ENCODE measurements at regions not wholly inside any gene's neighbourhood (a gene's known extent, or its start where the extent isn't known, plus 50 kb on each side); places are given as distances from the start of the nearest gene placed in this dataset.

DNA sequence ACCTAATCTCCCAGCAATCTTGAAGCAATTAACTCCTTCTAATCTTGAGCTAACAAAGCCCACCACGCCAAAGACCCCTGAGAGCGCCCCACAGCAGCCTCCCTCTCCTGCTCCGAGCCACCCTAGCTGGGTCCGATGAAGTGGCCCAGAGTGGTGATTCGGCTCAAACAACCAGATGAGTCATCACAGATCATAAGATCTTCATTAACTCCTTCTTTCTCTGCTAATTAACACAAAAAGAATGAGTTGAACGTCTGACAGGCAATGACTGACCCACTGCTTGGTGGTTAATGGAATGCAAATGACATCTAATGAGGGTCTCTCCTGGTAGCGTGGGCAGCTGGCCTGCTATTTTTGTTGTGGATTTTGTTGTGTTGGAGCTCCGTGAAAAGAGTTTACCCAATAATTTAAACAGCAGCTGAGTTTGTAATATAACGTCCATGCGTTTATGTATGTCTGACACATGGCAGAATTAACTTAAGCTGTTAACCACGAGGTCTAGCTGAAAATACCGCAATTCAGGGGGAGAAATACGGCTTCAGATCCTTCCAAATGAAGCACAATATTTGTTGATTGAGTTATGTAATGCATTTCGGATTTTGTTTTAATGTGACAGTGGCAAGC is 161.4 kb downstream of the RAB11FIP2 start (continued):
- TF ChIP-seq, protein P1, sequence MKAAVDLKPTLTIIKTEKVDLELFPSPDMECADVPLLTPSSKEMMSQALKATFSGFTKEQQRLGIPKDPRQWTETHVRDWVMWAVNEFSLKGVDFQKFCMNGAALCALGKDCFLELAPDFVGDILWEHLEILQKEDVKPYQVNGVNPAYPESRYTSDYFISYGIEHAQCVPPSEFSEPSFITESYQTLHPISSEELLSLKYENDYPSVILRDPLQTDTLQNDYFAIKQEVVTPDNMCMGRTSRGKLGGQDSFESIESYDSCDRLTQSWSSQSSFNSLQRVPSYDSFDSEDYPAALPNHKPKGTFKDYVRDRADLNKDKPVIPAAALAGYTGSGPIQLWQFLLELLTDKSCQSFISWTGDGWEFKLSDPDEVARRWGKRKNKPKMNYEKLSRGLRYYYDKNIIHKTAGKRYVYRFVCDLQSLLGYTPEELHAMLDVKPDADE (IDR thresholded peaks at IDR 0.05) = no peak
- TF ChIP-seq ZNF114 (CRISPR knock-in tag; IDR thresholded peaks at IDR 0.05) = no peak
- no peak for TF ChIP-seq ZNF331 (CRISPR knock-in tag; IDR thresholded peaks at IDR 0.05; ENCODE audit: low read depth)
- TF ChIP-seq NANOG (IDR thresholded peaks at IDR 0.05; ENCODE audit: borderline replicate concordance) = no peak

DNA sequence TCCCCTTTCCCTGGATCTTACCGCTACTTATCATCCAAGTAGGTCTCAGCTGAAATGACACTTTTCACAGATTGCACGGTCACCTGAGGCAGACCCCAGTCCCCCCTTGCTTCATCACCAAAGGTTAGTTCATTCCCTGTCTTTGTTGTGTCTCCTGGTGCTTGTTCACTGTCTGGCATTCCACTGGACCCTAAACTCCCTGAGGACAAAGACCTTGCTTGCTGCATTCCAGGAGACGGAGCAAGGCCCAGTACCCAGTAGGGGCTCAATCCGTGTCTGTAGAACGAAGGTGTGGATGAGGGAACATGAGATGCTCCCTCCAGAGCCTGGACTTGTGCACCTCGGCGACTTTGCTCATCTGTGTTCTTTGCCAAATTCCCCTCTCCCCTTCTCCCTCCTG is 160.0 kb downstream of the RAB11FIP2 start:
- Mint-ChIP-seq H3K4me3 (no peak overlapping the region), H3K27me3 (ENCODE audit: insufficient read depth, low read depth, poor library complexity) (peaks cover 2% of the 10 kb centered on the region), H3K36me3 (ENCODE audit: low read depth) (peaks cover 4% of the 10 kb centered on the region; the same call in 2 of the 3 replicates), H3K4me1 (peaks cover 20% of the 10 kb centered on the region), H3K27ac (no peak overlapping the region), H3K9me3 (peaks cover 4% of the 10 kb centered on the region; the same call in 2 of the 3 replicates)
- Histone ChIP-seq H3F3A (replicated peaks; ENCODE audit: low read depth) (no peaks in the 10 kb centered on the region), H3K4me3 (no peak overlapping the region), H3K27ac (ENCODE audit: low read depth) (no peak overlapping the region), H3K4me1 (ENCODE audit: insufficient read depth) (peaks cover 16% of the 10 kb centered on the region), H3K4me2 (no peak overlapping the region), H3K36me3 (ENCODE audit: insufficient read depth) (no peaks in the 10 kb centered on the region), H2AFZ (peak overlapping the region; percentile 66; the same call in 1 of the 2 replicates), H3K9me2 (ENCODE audit: insufficient read depth) (no peaks in the 10 kb centered on the region; the same call in none of the 2 replicates), H3K27me3 (ENCODE audit: insufficient read depth) (no peaks in the 10 kb centered on the region), H3K79me2 (replicated peaks; ENCODE audit: insufficient read depth) (no peaks in the 10 kb centered on the region), H4K20me1 (replicated peaks; ENCODE audit: insufficient read depth) (no peaks in the 10 kb centered on the region)
- DNase-seq (ENCODE audit: low spot score) = no peak
- TF ChIP-seq EZH2 (IDR thresholded peaks at IDR 0.05; ENCODE audit: low read depth, unreplicated experiment) (no peak), ZNF331 (CRISPR knock-in tag; IDR thresholded peaks at IDR 0.05; ENCODE audit: low read depth) (no peak), ZNF114 (CRISPR knock-in tag; IDR thresholded peaks at IDR 0.05) (no peak), JUNB (IDR thresholded peaks at IDR 0.05; ENCODE audit: unreplicated experiment) (no peak), POLR2AphosphoS5 (IDR thresholded peaks at IDR 0.05; ENCODE audit: low read depth) (no peak), NANOG (IDR thresholded peaks at IDR 0.05; ENCODE audit: borderline replicate concordance) (no peak), EZH2phosphoT487 (IDR thresholded peaks at IDR 0.05; ENCODE audit: unreplicated experiment) (no peak), CREB1 (CRISPR knock-in tag; IDR thresholded peaks at IDR 0.05; ENCODE audit: low read depth) (no peak)
- TF ChIP-seq, protein P2, sequence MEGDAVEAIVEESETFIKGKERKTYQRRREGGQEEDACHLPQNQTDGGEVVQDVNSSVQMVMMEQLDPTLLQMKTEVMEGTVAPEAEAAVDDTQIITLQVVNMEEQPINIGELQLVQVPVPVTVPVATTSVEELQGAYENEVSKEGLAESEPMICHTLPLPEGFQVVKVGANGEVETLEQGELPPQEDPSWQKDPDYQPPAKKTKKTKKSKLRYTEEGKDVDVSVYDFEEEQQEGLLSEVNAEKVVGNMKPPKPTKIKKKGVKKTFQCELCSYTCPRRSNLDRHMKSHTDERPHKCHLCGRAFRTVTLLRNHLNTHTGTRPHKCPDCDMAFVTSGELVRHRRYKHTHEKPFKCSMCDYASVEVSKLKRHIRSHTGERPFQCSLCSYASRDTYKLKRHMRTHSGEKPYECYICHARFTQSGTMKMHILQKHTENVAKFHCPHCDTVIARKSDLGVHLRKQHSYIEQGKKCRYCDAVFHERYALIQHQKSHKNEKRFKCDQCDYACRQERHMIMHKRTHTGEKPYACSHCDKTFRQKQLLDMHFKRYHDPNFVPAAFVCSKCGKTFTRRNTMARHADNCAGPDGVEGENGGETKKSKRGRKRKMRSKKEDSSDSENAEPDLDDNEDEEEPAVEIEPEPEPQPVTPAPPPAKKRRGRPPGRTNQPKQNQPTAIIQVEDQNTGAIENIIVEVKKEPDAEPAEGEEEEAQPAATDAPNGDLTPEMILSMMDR (conservative IDR thresholded peaks at IDR 0.05; ENCODE audit: low read depth in 2 of 2) = no peak
- no peak for ATAC-seq

DNA sequence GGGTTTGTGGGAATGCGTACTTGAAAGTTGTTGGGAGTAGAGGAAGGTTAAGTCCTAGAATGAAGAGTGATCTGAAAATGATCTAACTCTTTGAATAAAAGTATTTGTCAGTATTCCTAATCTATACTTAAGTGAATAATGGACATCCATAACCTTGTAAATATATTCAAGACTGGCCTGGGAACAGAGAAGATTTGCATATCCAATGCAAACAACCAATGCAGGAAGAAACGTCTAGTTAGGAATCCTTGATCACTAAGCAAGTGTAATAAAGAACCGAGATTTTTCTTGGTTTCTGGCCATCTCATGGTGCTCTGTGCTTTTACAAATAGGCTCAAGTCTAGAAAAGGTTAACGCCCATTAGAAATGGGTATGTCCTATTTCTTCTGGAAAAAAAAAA is 157.1 kb downstream of the RAB11FIP2 start:
- no peak for ATAC-seq
- no peak overlapping the region for H3K4me2 ChIP-seq
- H3K9me3 Mint-ChIP-seq = no peaks in the 10 kb centered on the region
- TF ChIP-seq, protein P1 (IDR thresholded peaks at IDR 0.05) = no peak
- no peak for TF ChIP-seq EZH2phosphoT487 (IDR thresholded peaks at IDR 0.05; ENCODE audit: unreplicated experiment)
- TF ChIP-seq, protein P3, sequence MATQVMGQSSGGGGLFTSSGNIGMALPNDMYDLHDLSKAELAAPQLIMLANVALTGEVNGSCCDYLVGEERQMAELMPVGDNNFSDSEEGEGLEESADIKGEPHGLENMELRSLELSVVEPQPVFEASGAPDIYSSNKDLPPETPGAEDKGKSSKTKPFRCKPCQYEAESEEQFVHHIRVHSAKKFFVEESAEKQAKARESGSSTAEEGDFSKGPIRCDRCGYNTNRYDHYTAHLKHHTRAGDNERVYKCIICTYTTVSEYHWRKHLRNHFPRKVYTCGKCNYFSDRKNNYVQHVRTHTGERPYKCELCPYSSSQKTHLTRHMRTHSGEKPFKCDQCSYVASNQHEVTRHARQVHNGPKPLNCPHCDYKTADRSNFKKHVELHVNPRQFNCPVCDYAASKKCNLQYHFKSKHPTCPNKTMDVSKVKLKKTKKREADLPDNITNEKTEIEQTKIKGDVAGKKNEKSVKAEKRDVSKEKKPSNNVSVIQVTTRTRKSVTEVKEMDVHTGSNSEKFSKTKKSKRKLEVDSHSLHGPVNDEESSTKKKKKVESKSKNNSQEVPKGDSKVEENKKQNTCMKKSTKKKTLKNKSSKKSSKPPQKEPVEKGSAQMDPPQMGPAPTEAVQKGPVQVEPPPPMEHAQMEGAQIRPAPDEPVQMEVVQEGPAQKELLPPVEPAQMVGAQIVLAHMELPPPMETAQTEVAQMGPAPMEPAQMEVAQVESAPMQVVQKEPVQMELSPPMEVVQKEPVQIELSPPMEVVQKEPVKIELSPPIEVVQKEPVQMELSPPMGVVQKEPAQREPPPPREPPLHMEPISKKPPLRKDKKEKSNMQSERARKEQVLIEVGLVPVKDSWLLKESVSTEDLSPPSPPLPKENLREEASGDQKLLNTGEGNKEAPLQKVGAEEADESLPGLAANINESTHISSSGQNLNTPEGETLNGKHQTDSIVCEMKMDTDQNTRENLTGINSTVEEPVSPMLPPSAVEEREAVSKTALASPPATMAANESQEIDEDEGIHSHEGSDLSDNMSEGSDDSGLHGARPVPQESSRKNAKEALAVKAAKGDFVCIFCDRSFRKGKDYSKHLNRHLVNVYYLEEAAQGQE (IDR thresholded peaks at IDR 0.05; ENCODE audit: unreplicated experiment) = no peak

More for the DNA sequence above, 157.1 kb downstream of the RAB11FIP2 start:
- H3K27me3 ChIP-seq (ENCODE audit: insufficient read depth) = no peaks in the 10 kb centered on the region
- Mint-ChIP-seq H3K36me3 (ENCODE audit: low read depth) (no peaks in the 10 kb centered on the region), H3K27me3 (ENCODE audit: insufficient read depth, low read depth, poor library complexity) (peaks cover 2% of the 10 kb centered on the region), H3K4me1 (peaks cover 32% of the 10 kb centered on the region), H3K27ac (no peak overlapping the region), H3K4me3 (no peak overlapping the region)
- H2AFZ ChIP-seq = no peak overlapping the region
- no peaks in the 10 kb centered on the region for H3K36me3 ChIP-seq (ENCODE audit: insufficient read depth)
- no peak overlapping the region for H3K4me3 ChIP-seq
- H3F3A ChIP-seq (replicated peaks; ENCODE audit: low read depth) = no peaks in the 10 kb centered on the region
- H3K79me2 ChIP-seq (replicated peaks; ENCODE audit: insufficient read depth) = no peaks in the 10 kb centered on the region
- DNase-seq (ENCODE audit: low spot score) = no peak
- H4K20me1 ChIP-seq (replicated peaks; ENCODE audit: insufficient read depth) = no peaks in the 10 kb centered on the region
- H3K27ac ChIP-seq (ENCODE audit: low read depth) = no peak overlapping the region
- H3K9me2 ChIP-seq (ENCODE audit: insufficient read depth) = no peaks in the 10 kb centered on the region; the same call in none of the 2 replicates
- peaks cover 25% of the 10 kb centered on the region for H3K4me1 ChIP-seq (ENCODE audit: insufficient read depth)

Data from GM23338 (cell line).